Muscle layer of colon (tissue), 2 donors: ENCODE measurements at regions not wholly inside any gene's neighbourhood (a gene's known extent, or its start where the extent isn't known, plus 50 kb on each side); places are given as distances from the start of the nearest gene placed in this dataset.
"Not testable (repeated sequence)": the region's sequence is repeated elsewhere in the genome, so short reads cannot be mapped to it uniquely, and the experiment has no call there.

Experiments
- H3K27ac ChIP-seq: one replicate; pipeline ENCODE4 v1.7.0; 2013; ENCODE audit warnings: low read depth, mild to moderate bottlenecking, low read length, moderate library complexity
- H3K27me3 ChIP-seq, 2 donors: one replicate each; pipeline ENCODE4 v1.7.0; 2013; ENCODE audit warnings: low read length in 2 of 2, mild to moderate bottlenecking in 2 of 2; ENCODE audit not compliant: insufficient read depth in 2 of 2, control insufficient read depth in 1 of 2
- H3K36me3 ChIP-seq: one replicate; pipeline ENCODE4 v1.7.0; 2013; ENCODE audit warnings: mild to moderate bottlenecking, low read length; ENCODE audit not compliant: insufficient read depth
- H3K4me1 ChIP-seq: one replicate; pipeline ENCODE4 v1.7.0; 2013; ENCODE audit warnings: mild to moderate bottlenecking, low read length; ENCODE audit not compliant: insufficient read depth
- H3K4me3 ChIP-seq, 2 donors: one replicate each; pipeline ENCODE4 v1.7.0; 2013; ENCODE audit warnings: low read length in 2 of 2, low read depth in 1 of 2, mild to moderate bottlenecking in 1 of 2, moderate library complexity in 1 of 2
- H3K9ac ChIP-seq: one replicate; pipeline ENCODE4 v1.7.0; 2013; ENCODE audit warnings: low read length
- H3K9me3 ChIP-seq: one replicate; pipeline ENCODE4 v1.7.0; 2013; ENCODE audit warnings: mild to moderate bottlenecking, low read length
- donor health status: abdominal sarcoma.
- donor health status: Adenocarcinoma of cecum.

GRCh38 chr7:91357379-91357778 lies 93.1 kb downstream of the FZD1 start:
- H3K27ac ChIP-seq = no peak overlapping the region
- no peaks in the 10 kb centered on the region for H3K4me1 ChIP-seq
- H3K27me3 ChIP-seq = no peaks in the 10 kb centered on the region
- no peak overlapping the region for H3K4me3 ChIP-seq
- H3K36me3 ChIP-seq = no peaks in the 10 kb centered on the region
- H3K9me3 ChIP-seq = no peaks in the 10 kb centered on the region
- no peak overlapping the region for H3K9ac ChIP-seq

GRCh38 chr7:91357901-91358300 lies 93.7 kb downstream of the FZD1 start:
- H3K4me3 ChIP-seq = no peak overlapping the region
- no peak overlapping the region for H3K9ac ChIP-seq
- H3K27ac ChIP-seq = no peak overlapping the region
- no peaks in the 10 kb centered on the region for H3K36me3 ChIP-seq
- H3K9me3 ChIP-seq = no peaks in the 10 kb centered on the region
- no peaks in the 10 kb centered on the region for H3K4me1 ChIP-seq
- H3K27me3 ChIP-seq = no peaks in the 10 kb centered on the region

GRCh38 chr7:91358303-91358702 lies 94.1 kb downstream of the FZD1 start:
- H3K36me3 ChIP-seq = no peaks in the 10 kb centered on the region
- H3K27ac ChIP-seq = no peak overlapping the region
- no peak overlapping the region for H3K4me3 ChIP-seq
- no peaks in the 10 kb centered on the region for H3K9me3 ChIP-seq
- H3K9ac ChIP-seq = no peak overlapping the region
- H3K4me1 ChIP-seq = no peaks in the 10 kb centered on the region
- H3K27me3 ChIP-seq = no peaks in the 10 kb centered on the region

- H3K4me1 ChIP-seq, H3K36me3 ChIP-seq, H3K4me3 ChIP-seq, H3K27me3 ChIP-seq, H3K27ac ChIP-seq, H3K9ac ChIP-seq, H3K9me3 ChIP-seq: not testable (repeated sequence)
Observed at GRCh38 chr7:91365097-91365496, 100.9 kb downstream of the FZD1 start.

GRCh38 chr7:91366091-91366490 lies 101.9 kb downstream of the FZD1 start:
- H3K4me3 ChIP-seq = no peak overlapping the region
- H3K9me3 ChIP-seq = no peaks in the 10 kb centered on the region
- H3K27me3 ChIP-seq = no peaks in the 10 kb centered on the region
- H3K9ac ChIP-seq = no peak overlapping the region
- H3K36me3 ChIP-seq = no peaks in the 10 kb centered on the region
- no peaks in the 10 kb centered on the region for H3K4me1 ChIP-seq
- no peak overlapping the region for H3K27ac ChIP-seq

- Histone ChIP-seq H3K36me3 (no peaks in the 10 kb centered on the region), H3K9me3 (no peaks in the 10 kb centered on the region), H3K27me3 (no peaks in the 10 kb centered on the region), H3K4me3 (no peak overlapping the region), H3K9ac (no peak overlapping the region), H3K27ac (no peak overlapping the region), H3K4me1 (no peaks in the 10 kb centered on the region)
Observed at GRCh38 chr7:91367812-91368578, 103.8 kb downstream of the FZD1 start.

GRCh38 chr7:91372323-91372722 lies 108.1 kb downstream of the FZD1 start:
- Histone ChIP-seq H3K9ac (no peak overlapping the region), H3K36me3 (no peaks in the 10 kb centered on the region), H3K9me3 (no peaks in the 10 kb centered on the region), H3K27me3 (no peaks in the 10 kb centered on the region), H3K4me1 (no peaks in the 10 kb centered on the region), H3K27ac (no peak overlapping the region), H3K4me3 (no peak overlapping the region)

- Histone ChIP-seq H3K36me3 (no peaks in the 10 kb centered on the region), H3K9ac (no peak overlapping the region), H3K4me1 (no peaks in the 10 kb centered on the region), H3K27me3 (no peaks in the 10 kb centered on the region), H3K9me3 (no peaks in the 10 kb centered on the region), H3K27ac (no peak overlapping the region), H3K4me3 (no peak overlapping the region)
Observed at GRCh38 chr7:91373111-91373800, 109.0 kb downstream of the FZD1 start.

GRCh38 chr7:91374321-91374989 lies 110.2 kb downstream of the FZD1 start:
- Histone ChIP-seq H3K27ac (no peak overlapping the region), H3K36me3 (no peaks in the 10 kb centered on the region), H3K27me3 (no peaks in the 10 kb centered on the region), H3K9me3 (no peaks in the 10 kb centered on the region), H3K4me3 (no peak overlapping the region), H3K4me1 (no peaks in the 10 kb centered on the region), H3K9ac (no peak overlapping the region)

GRCh38 chr7:91375378-91375777 lies 111.1 kb downstream of the FZD1 start:
- Histone ChIP-seq H3K27me3 (no peaks in the 10 kb centered on the region), H3K27ac (no peak overlapping the region), H3K9me3 (no peaks in the 10 kb centered on the region), H3K9ac (no peak overlapping the region), H3K4me3 (no peak overlapping the region), H3K4me1 (no peaks in the 10 kb centered on the region), H3K36me3 (no peaks in the 10 kb centered on the region)

- H3K9ac ChIP-seq = no peak overlapping the region
- no peaks in the 10 kb centered on the region for H3K36me3 ChIP-seq
- no peaks in the 10 kb centered on the region for H3K4me1 ChIP-seq
- no peaks in the 10 kb centered on the region for H3K9me3 ChIP-seq
- no peaks in the 10 kb centered on the region for H3K27me3 ChIP-seq
- H3K27ac ChIP-seq = no peak overlapping the region
- H3K4me3 ChIP-seq = no peak overlapping the region
Observed at GRCh38 chr7:91378131-91378530, 113.9 kb downstream of the FZD1 start.
